H1 (cell line): ENCODE measurements at regions not wholly inside any gene's neighbourhood (a gene's known extent, or its start where the extent isn't known, plus 50 kb on each side); places are given as distances from the start of the nearest gene placed in this dataset.
"Not testable (repeated sequence)": the region's sequence is repeated elsewhere in the genome, so short reads cannot be mapped to it uniquely, and the experiment has no call there.

Source experiments
- CTCF ChIA-PET: fragments of 300-600 bp; sonication (Branson Sonifier 250); formaldehyde crosslinking; loops from one replicate; lab custom pipeline; 2021; ENCODE audit not compliant: partially characterized antibody; lab: Charles Lee
- POLR2A ChIA-PET: fragments of 300-600 bp; sonication (Branson Sonifier 250); formaldehyde crosslinking; loops from one replicate; lab custom pipeline; 2021; ENCODE audit warnings: inconsistent platforms; ENCODE audit not compliant: partially characterized antibody; lab: Charles Lee
- DNase-seq, 2 experiments: peaks; one replicate each; pipeline versions ENCODE4 v3.0.0 to v3.0.0-alpha.2; 2010 to 2022; ENCODE audit warnings: low spot score in 2 of 2, low read depth in 1 of 2, mixed read lengths in 1 of 2
- FAIRE-seq: peaks from 2 replicates; lab custom pipeline; 2011; peaks lifted over from hg19 to GRCh38; lab: Jason Lieb, UNC
- H2AFZ ChIP-seq: 2 replicates; pipeline ENCODE4 v1.8.1; 2012; ENCODE audit warnings: low read length, inconsistent platforms
- H2AK5ac ChIP-seq: 2 replicates; pipeline ENCODE4 v1.6.1; 2013; ENCODE audit warnings: low read depth, low read length
- H2BK120ac ChIP-seq: replicated peaks from 2 replicates; pipeline ENCODE3; 2013; ENCODE audit warnings: low read depth, low read length, inconsistent platforms
- H2BK12ac ChIP-seq: 2 replicates; pipeline ENCODE4 v1.6.1; 2013; ENCODE audit warnings: low read depth, low read length
- H2BK15ac ChIP-seq: 2 replicates; pipeline ENCODE4 v1.6.1; 2013; ENCODE audit warnings: low read length
- H2BK20ac ChIP-seq: 2 replicates; pipeline ENCODE4 v1.6.1; 2013; ENCODE audit warnings: low read length
- H2BK5ac ChIP-seq: 2 replicates; pipeline ENCODE4 v1.6.1; 2013; ENCODE audit warnings: low read depth, low read length
- H3K14ac ChIP-seq: 2 replicates; pipeline ENCODE4 v1.6.1; 2013; ENCODE audit warnings: inconsistent platforms; ENCODE audit not compliant: insufficient read length
- H3K18ac ChIP-seq: 2 replicates; pipeline ENCODE4 v1.6.1; 2013; ENCODE audit warnings: low read length; ENCODE audit errors: extremely low read depth
- H3K23ac ChIP-seq: 2 replicates; pipeline ENCODE4 v1.6.1; 2013; ENCODE audit warnings: inconsistent platforms; ENCODE audit not compliant: insufficient read length
- H3K23me2 ChIP-seq: 2 replicates; pipeline ENCODE4 v1.6.1; 2013; ENCODE audit warnings: low read depth, low read length
- H3K27ac ChIP-seq: 2 replicates; pipeline ENCODE4 v1.6.1; 2011; ENCODE audit warnings: low read depth, low read length, inconsistent platforms
- H3K27me3 ChIP-seq, 4 experiments: replicated peaks in 1 of 4; 1 replicate in 1 of 4; 2 replicates in 3 of 4; pipeline versions ENCODE4 v1.6.1 to v1.8.1; 2011 to 2013; ENCODE audit warnings: low read length in 3 of 4, mild to moderate bottlenecking in 3 of 4, inconsistent platforms in 2 of 4, mixed read lengths in 2 of 4, moderate library complexity in 1 of 4; ENCODE audit not compliant: control insufficient read depth in 3 of 4, insufficient read depth in 3 of 4; ENCODE audit errors: extremely low read depth in 1 of 4
- H3K36me3 ChIP-seq, 4 experiments: 2 replicates each; pipeline versions ENCODE4 v1.6.1 to v1.8.1; 2011 to 2013; ENCODE audit warnings: mild to moderate bottlenecking in 4 of 4, low read length in 3 of 4, moderate library complexity in 2 of 4, control low read depth in 1 of 4, inconsistent platforms in 1 of 4; ENCODE audit not compliant: insufficient read depth in 4 of 4, control insufficient read depth in 2 of 4
- H3K4ac ChIP-seq: replicated peaks from 2 replicates; pipeline ENCODE3; 2013; ENCODE audit warnings: low read length, low read depth, mixed read lengths, inconsistent platforms; ENCODE audit not compliant: insufficient read length
- H3K4me1 ChIP-seq, 4 experiments: replicated peaks in 1 of 4; 1 replicate in 1 of 4; 2 replicates in 3 of 4; pipeline versions ENCODE4 v1.6.1 to v1.8.1; 2011 to 2013; ENCODE audit warnings: low read length in 3 of 4, inconsistent platforms in 2 of 4, mixed read lengths in 1 of 4; ENCODE audit not compliant: insufficient read depth in 4 of 4, control insufficient read depth in 3 of 4
- H3K4me2 ChIP-seq, 2 experiments: 2 replicates each; pipeline versions ENCODE4 v1.6.1 to v1.8.1; 2011 to 2013; ENCODE audit warnings: low read depth in 2 of 2, low read length in 2 of 2, control low read depth in 1 of 2, inconsistent platforms in 1 of 2, mild to moderate bottlenecking in 1 of 2; ENCODE audit not compliant: insufficient read depth in 1 of 2
- H3K4me3 ChIP-seq, 4 experiments: fragments of 200-600, 300-600 bp in 1 of 4; sonication (generic), shearing (Covaris generic), sonication (Bioruptor Twin) in 1 of 4; 2 replicates each; pipeline versions ENCODE4 v1.5.1 to v1.8.1; 2011 to 2016; ENCODE audit warnings: low read length in 4 of 4, low read depth in 3 of 4, control low read depth in 2 of 4, inconsistent platforms in 2 of 4, mild to moderate bottlenecking in 2 of 4, mixed read lengths in 1 of 4, moderate library complexity in 1 of 4; ENCODE audit not compliant: insufficient read depth in 2 of 4; ENCODE audit errors: extremely low read depth in 1 of 4
- H3K56ac ChIP-seq: replicated peaks from 2 replicates; pipeline ENCODE3; 2013; ENCODE audit warnings: low read depth, mild to moderate bottlenecking, mixed read lengths, low read length, inconsistent platforms; ENCODE audit not compliant: insufficient read length
- H3K79me1 ChIP-seq: 2 replicates; pipeline ENCODE4 v1.6.1; 2013; ENCODE audit warnings: low read depth, low read length, control low read depth
- H3K79me2 ChIP-seq, 2 experiments: 2 replicates each; pipeline versions ENCODE4 v1.6.1 to v1.8.1; 2012 to 2013; ENCODE audit warnings: low read length in 2 of 2, mild to moderate bottlenecking in 2 of 2, inconsistent platforms in 1 of 2; ENCODE audit not compliant: insufficient read depth in 2 of 2, control insufficient read depth in 1 of 2
- H3K9ac ChIP-seq, 4 experiments: replicated peaks in 1 of 4; 1 replicate in 1 of 4; 2 replicates in 3 of 4; pipeline versions ENCODE4 v1.6.1 to v1.8.1; 2011 to 2013; ENCODE audit warnings: low read depth in 3 of 4, low read length in 3 of 4, control low read depth in 2 of 4, mild to moderate bottlenecking in 2 of 4, moderate library complexity in 2 of 4, inconsistent platforms in 1 of 4; ENCODE audit errors: extremely low read depth in 1 of 4
- H3K9me3 ChIP-seq, 2 experiments: 2 replicates each; pipeline versions ENCODE4 v1.6.1 to v1.8.1; 2012 to 2013; ENCODE audit warnings: mild to moderate bottlenecking in 2 of 2, moderate library complexity in 2 of 2, control low read depth in 1 of 2, inconsistent platforms in 1 of 2, low read depth in 1 of 2, low read length in 1 of 2, mixed read lengths in 1 of 2; ENCODE audit not compliant: insufficient read depth in 2 of 2
- H4K20me1 ChIP-seq, 2 experiments: replicated peaks in 1 of 2; 2 replicates each; pipeline versions ENCODE3 to v1.8.1; 2011 to 2013; ENCODE audit warnings: inconsistent platforms in 2 of 2, low read length in 2 of 2, mild to moderate bottlenecking in 1 of 2; ENCODE audit not compliant: insufficient read depth in 2 of 2, control insufficient read depth in 1 of 2
- H4K5ac ChIP-seq: 2 replicates; pipeline ENCODE4 v1.6.1; 2013; ENCODE audit warnings: low read length, low read depth, mixed read lengths, inconsistent platforms; ENCODE audit not compliant: insufficient read length
- H4K8ac ChIP-seq: 2 replicates; pipeline ENCODE4 v1.8.0; 2013; ENCODE audit warnings: mild to moderate bottlenecking, moderate library complexity, low read length, inconsistent platforms; ENCODE audit not compliant: insufficient read depth; ENCODE audit errors: extremely low read depth
- H4K91ac ChIP-seq: replicated peaks from 2 replicates; pipeline ENCODE3; 2013; ENCODE audit warnings: low read length, mixed read lengths, inconsistent platforms; ENCODE audit not compliant: insufficient read length
- HDAC2 ChIP-seq, 2 experiments: fragments of 300-600 bp in 1 of 2; sonication (generic) in 1 of 2; IDR thresholded peaks; 2 replicates each; pipeline ENCODE4 v1.6.1; 2011 to 2012; ENCODE audit warnings: low read depth in 2 of 2, low read length in 2 of 2, mild to moderate bottlenecking in 2 of 2, moderate library complexity in 2 of 2, borderline replicate concordance in 1 of 2, inconsistent platforms in 1 of 2
- WGBS, 2 experiments: shearing (Covaris generic) in 1 of 2; methylation state at CpG; one replicate each; pipeline versions ENCODE4 v1.1.6 to v1.1.7; 2013 to 2015; ENCODE audit warnings: low lambda C conversion rate in 2 of 2, mixed read lengths in 2 of 2, inconsistent platforms in 1 of 2, low coverage in 1 of 2, missing lambda C conversion rate in 1 of 2; ENCODE audit not compliant: insufficient replicate concordance in 2 of 2, insufficient coverage in 1 of 2, insufficient read length in 1 of 2; ENCODE audit errors: extremely low coverage in 1 of 2, missing lambda C conversion rate in 1 of 2; 5-methylcytosine and 5-hydroxymethylcytosine counted together

DNA sequence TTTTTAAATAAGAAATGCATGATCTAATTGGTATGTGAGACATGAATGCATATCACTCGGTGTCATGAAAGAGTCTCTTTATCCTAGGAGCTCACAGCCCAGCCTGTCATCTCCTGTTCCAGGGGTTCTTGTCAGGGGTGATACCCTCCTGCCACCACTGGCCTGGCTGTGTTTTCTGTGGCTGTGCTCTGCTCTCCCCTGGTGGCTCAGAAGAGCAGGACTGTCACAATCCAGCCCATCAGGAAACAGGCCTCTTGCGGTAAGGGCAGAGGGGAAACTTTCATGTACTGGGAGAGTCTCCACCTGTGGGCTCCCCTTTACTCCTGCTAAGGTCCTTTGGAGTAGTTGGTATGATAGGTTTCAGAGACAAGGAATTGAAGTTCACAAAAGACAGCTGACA, 240.2 kb upstream of the GLRA1 start (continued):
- TF ChIP-seq HDAC2 (IDR thresholded peaks at IDR 0.05; ENCODE audit: borderline replicate concordance in 1 of 2, low read depth in 2 of 2, low read length in 2 of 2), result no peak

DNA sequence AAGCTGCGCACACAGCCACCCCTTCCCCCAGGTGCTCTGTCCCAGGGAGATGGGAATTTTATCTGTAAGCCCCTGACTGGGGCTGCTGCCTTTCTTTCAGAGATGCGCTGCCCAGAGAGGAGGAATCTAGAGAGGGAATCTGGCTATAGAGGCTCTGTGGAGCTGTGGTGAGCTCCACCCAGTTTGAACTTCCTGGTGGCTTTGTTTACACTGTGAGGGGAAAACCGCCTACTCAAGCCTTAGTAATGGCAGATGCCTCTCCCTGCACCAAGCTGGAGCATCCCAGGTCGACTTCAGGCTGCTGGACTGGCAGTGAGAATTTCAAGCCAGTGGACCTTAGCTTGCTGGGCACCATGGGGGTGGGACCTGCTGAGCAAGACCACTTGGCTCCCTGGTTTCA, 235.2 kb upstream of the GLRA1 start:
- H2BK12ac ChIP-seq, H2AK5ac ChIP-seq, H3K18ac ChIP-seq, H2BK20ac ChIP-seq, POLR2A ChIA-PET, H4K5ac ChIP-seq, H4K91ac ChIP-seq, H3K9ac ChIP-seq, H3K14ac ChIP-seq, H4K20me1 ChIP-seq, H3K4ac ChIP-seq, H3K4me3 ChIP-seq, H2BK120ac ChIP-seq, H3K56ac ChIP-seq, DNase-seq, H3K79me2 ChIP-seq, H3K79me1 ChIP-seq, FAIRE-seq, H3K27me3 ChIP-seq, H3K4me2 ChIP-seq, H2BK5ac ChIP-seq, H3K9me3 ChIP-seq, H3K27ac ChIP-seq, H3K23me2 ChIP-seq, H3K4me1 ChIP-seq, H4K8ac ChIP-seq, H3K23ac ChIP-seq, H3K36me3 ChIP-seq, H2AFZ ChIP-seq, H2BK15ac ChIP-seq: not testable (repeated sequence)
- 77% methylated on average over 4 of the region's 4 CpGs; no CpG with 5 or more reads in 1 of the 2 experiments for WGBS, 2 experiments
- CTCF ChIA-PET, result interaction anchor here (0.7 to 5.4 kb wide), 6 partner anchors 12 to 345 kb away, joined by 3 to 27 read pairs (median 6); partner anchors contain the start of gene GLRA1
